MM.1S (cell line): ENCODE measurements at regions not wholly inside any gene's neighbourhood (a gene's known extent, or its start where the extent isn't known, plus 50 kb on each side); places are given as distances from the start of the nearest gene placed in this dataset.

Experiments used
- CTCF ChIP-seq: fragments of 300-600 bp; sonication (generic); IDR thresholded peaks from 2 replicates; pipeline ENCODE4 v1.5.1; 2016; ENCODE audit warnings: antibody characterized with exemption, low read length, mixed read lengths
- EZH2 ChIP-seq: fragments of 300-600 bp; sonication (generic); optimal IDR thresholded peaks from 2 replicates; pipeline ENCODE3; 2017; ENCODE audit warnings: low read depth, mild to moderate bottlenecking, antibody characterized with exemption, low read length, mixed read lengths
- EZH2phosphoT487 ChIP-seq: fragments of 300-600 bp; sonication (generic); IDR thresholded peaks from 2 replicates; pipeline ENCODE4 v1.6.1; 2018; ENCODE audit warnings: antibody characterized with exemption, low read length

DNA sequence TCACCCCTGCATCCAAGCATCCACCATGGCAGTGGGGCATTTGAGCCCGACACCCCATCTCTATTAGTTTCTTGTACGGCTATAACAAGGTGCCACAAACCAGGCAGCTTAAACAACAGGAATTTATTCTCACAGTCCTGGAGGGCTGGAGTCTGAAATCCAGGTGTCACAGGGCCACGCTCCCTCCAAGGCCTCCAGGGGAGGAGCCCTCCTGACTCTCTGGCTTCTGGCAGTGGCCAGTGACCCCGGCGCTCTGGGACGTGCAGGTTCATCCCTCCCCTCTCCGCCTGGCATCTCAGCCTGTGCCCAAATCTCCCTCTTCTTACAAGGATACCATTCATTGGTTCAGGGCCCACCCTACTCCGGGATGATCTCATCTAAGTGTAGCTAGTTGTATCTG lies 394.5 kb upstream of the IRX1 start:
- TF ChIP-seq CTCF (no peak), EZH2 (no peak), EZH2phosphoT487 (no peak)
